GM13976 (cell line): ENCODE measurements at regions not wholly inside any gene's neighbourhood (a gene's known extent, or its start where the extent isn't known, plus 50 kb on each side); places are given as distances from the start of the nearest gene placed in this dataset.

Experiments
- DNase-seq: peaks from one replicate; pipeline ENCODE4 v3.0.0; 2012; ENCODE audit warnings: low spot score
- in situ Hi-C: fragments of 300-500 bp; cut with MboI; formaldehyde crosslinking; loops from one replicate; pipeline ENCODE4 v1.12.0; 2022; ENCODE audit warnings: low sequenced_read_pairs, mixed read lengths, inconsistent platforms; ENCODE audit not compliant: unreplicated experiment
- TF ChIP-seq, protein P1 (sequence below): IDR thresholded peaks from 2 replicates; pipeline ENCODE4 v1.5.1; 2012; ENCODE audit warnings: borderline replicate concordance, mild to moderate bottlenecking; ENCODE audit not compliant: insufficient read depth; ENCODE audit errors: extremely low read depth, missing control alignments, control extremely low read depth

DNA sequence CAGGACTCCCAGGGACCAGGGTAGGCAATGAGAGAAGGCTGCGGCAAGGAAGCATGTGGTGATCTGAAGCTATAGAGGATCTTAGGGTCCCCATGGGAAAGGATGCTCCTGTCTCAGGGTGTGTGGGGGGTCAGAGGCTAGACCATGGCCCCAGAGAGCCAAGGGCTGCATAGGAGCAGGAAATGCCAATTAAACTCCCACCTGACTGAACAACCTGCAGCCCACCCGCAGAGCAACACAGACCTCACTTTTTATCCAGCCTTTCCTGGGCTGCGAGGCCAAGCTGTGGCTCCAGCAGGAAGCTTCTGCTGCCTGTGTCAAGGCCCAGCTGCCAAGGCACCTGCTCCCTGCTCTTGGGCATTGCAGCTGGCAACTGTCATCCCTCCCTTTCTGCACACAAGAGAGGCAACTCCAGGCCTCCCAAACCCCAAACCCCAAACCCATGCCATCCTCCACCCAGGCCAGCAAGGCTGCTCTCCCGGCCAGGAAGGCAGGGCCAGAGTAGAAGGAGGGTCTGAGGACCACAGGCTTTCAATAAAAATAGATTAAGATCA, 290.1 kb downstream of the FOXO1 start:
- in situ Hi-C loops: no loop called here
- DNase-seq: no peak

DNA sequence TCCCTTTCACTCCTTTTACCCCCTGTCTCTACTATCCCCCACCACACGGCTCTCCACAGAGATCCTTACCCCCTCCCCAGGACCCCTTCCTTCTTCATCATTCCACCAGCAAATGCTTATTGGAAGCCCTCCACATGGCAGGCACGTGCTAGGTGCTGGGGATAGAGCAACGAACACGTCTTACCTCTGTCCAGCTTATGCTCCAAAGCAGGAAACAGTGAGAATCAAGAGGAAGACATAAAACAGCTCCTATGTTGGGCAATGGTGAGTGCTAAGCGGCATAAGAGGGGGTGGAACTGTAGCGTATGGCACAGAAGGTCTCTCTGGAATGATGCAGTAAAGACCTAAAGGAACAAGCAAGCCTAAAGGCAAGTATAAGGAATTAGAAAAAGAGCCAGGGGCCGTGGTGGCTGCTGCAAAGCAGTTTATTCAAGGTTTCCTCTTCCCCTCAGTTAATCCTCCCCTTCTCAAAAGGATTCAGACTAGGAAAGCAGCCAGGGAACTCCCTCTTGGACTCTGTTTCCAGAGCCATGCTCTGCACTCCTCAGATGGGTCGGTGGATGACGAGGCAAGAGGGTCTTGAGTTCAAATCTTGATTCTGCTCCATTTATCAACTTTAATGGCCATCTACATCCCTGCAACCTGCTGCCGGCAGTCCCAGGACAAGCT, 289.4 kb downstream of the FOXO1 start:
- TF ChIP-seq, protein P1, sequence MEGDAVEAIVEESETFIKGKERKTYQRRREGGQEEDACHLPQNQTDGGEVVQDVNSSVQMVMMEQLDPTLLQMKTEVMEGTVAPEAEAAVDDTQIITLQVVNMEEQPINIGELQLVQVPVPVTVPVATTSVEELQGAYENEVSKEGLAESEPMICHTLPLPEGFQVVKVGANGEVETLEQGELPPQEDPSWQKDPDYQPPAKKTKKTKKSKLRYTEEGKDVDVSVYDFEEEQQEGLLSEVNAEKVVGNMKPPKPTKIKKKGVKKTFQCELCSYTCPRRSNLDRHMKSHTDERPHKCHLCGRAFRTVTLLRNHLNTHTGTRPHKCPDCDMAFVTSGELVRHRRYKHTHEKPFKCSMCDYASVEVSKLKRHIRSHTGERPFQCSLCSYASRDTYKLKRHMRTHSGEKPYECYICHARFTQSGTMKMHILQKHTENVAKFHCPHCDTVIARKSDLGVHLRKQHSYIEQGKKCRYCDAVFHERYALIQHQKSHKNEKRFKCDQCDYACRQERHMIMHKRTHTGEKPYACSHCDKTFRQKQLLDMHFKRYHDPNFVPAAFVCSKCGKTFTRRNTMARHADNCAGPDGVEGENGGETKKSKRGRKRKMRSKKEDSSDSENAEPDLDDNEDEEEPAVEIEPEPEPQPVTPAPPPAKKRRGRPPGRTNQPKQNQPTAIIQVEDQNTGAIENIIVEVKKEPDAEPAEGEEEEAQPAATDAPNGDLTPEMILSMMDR: no peak
- in situ Hi-C loops: no loop called here
- no peak for DNase-seq

More for the DNA sequence above, 290.1 kb downstream of the FOXO1 start:
- TF ChIP-seq, protein P1: no peak

DNA sequence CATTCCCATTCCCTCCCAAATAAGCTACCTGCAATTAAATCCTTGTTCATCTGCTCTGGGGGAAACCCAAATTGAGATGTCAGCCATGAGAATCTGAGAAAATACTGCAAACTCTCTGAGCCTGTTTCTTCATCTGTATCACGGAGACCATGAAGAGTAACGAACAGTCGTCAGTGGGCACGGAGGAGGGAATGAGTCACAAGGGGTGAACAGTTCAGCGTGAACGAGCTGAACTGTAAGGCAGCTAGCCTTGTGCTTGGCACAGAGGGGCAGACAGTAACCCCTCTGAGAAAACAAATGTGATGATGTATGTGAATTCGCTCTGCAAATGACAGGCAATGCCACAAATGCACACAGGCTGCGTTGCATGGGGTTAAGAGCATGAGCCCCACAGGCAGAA, 288.7 kb downstream of the FOXO1 start:
- TF ChIP-seq, protein P1: no peak
- in situ Hi-C loops: no loop called here

DNA sequence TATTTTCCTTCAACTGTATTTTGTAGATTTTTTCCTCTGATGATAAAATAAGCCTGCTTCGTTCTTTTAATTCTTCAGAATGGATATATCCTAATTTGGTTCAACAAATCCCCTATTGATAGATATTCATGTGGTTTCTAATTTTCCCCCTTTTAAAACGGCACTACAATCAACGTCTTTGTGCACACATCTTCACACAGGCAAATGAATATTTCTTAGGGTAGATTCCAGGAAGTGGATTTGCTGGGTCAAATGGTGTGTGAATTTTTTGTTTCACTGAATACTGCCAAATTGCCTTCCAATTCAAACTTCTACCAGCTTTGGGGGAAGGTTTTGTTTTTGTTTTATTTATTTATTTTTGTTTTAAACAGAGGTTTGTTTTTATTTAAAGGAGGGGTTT, 287.2 kb downstream of the FOXO1 start:
- TF ChIP-seq, protein P1: no peak
- DNase-seq: no peak
- in situ Hi-C loops: no loop called here

More for the DNA sequence above, 288.7 kb downstream of the FOXO1 start:
- no peak for DNase-seq

DNA sequence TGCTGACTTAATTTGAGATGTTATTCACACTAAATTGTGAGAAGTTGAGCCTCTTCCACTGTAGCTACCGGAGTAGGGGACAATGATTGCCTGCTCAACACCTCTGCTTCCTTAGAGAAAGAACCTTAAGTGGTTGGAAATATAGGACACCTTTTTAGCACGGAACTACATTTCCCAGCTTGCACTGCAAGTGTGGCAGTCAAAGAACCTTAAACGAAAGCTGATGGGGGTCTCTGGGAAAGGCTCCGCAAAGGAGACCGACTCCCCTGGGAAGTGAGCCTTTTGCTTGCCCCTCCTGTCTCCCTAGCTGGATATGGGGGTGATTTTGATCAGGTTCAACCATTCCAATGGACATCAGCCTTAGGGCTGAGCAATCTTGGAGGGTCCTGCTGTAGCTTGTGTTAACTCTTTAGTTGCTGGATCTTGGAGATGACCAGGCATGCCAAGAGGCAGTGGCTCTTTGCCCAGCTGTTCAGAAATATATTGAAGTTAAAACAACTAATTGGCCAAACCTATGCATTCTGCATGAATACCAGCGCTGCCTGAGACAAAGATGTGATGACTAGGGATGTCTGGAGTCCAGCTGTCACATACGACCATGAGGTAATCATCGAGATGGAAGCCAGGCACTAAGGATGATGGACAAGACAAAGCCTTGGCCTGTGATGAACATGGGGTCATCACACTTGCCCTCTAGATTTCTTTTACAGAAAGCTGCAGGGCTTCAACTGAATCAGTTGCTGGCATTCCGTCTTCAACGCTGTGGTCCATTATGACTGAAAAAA, 286.5 kb downstream of the FOXO1 start:
- DNase-seq: no peak
- in situ Hi-C loops: no loop called here
- TF ChIP-seq, protein P1: no peak

DNA sequence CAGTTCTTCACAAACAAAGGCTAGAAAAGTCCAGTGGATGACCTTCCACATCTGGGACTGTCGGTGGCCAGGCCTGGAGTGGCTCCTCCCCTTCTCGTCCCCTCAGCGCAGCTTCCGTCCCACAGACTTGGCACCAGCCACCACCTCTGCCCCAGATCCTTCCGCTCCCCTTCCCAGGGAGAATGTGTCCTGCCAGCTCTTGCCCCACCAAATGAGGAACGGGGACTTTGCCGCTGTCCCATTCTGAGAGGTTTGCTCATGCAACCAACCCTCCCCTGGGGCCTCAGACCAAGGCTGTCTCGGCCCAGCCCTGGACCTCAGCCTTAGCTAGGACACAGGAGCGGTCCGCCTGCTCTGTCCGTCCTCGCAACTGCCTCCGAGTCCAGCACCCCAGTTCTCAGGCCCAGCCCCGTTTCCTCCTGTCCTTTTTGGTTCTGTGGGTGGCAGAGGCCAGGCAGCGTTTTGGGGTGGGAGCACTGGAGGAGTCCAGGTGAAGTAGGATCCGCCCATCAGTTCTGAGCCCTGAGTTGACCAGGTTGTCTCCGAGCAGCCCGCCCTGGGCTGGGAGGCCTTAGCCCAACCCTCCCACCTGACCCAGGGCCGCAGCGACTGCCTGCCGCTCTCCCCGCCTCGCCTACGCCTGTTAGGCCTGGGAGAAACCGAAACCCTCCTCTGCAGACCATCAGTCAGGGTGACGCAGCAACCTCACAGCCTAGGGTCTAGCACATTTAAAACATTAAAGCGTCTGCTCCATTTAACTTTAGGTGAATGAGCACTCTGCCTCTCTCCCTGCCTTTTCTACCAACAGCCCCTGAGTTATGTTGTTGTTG, 284.3 kb downstream of the FOXO1 start:
- in situ Hi-C loops: no loop called here
- TF ChIP-seq, protein P1: no peak
- DNase-seq: no peak
